GM18873 (cell line): ENCODE measurements at regions not wholly inside any gene's neighbourhood (a gene's known extent, or its start where the extent isn't known, plus 50 kb on each side); places are given as distances from the start of the nearest gene placed in this dataset.
"Not testable (repeated sequence)": the region's sequence is repeated elsewhere in the genome, so short reads cannot be mapped to it uniquely, and the experiment has no call there.

Experiments used
- ATAC-seq: cut with Tn5 transposase; IDR thresholded peaks from one replicate; pipeline ENCODE4 v1.9.1; 2021; ENCODE audit warnings: mild to moderate bottlenecking, moderate library complexity, moderate number of reproducible peaks; ENCODE audit not compliant: unreplicated experiment, low FRiP score

DNA sequence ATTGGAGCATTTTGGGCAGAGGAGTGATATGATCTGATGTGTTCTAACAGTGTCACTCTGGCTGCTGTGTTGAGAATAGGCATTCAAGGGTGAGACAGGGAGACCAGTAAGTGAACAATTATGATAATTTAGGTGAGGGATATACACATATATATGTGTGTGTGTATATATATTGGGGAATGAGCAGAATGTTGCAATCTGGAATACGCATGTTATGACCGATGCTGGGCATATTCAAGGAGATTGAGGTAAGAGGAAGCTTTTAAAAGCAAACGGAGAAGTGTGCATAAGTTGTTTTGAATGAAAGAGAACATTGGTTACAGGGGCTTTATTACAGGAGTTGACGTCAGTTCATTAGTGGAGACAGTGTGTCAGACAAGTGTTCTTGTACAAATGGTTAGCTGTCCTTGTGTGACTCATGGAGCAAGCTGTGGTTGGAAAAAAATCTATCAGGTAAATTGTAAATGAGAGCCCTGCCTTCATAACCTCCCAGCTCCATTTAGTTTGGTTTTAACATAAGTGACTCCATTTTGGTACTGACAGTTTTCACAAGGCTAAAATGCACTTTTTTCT lies 442.5 kb upstream of the LCORL start:
- no peak for ATAC-seq

DNA sequence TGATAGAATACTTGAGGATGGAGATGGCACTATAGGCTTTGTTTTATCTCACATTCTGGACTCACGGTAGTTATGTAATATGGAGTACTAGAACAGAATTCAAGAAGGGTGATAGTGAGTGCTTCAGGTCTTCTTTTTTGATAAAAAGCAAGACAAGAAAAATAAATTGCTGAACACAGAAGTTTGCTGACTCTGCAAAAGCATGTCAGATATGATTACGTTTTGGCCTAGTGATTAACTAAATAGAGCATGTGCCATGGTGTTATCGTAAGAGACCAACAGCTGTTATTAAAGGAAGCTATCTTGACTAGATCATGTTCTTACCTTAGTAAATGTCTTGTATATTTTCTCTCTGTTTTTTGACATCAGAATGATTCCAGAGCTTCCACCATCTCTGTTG lies 436.9 kb upstream of the LCORL start:
- ATAC-seq, result no peak

DNA sequence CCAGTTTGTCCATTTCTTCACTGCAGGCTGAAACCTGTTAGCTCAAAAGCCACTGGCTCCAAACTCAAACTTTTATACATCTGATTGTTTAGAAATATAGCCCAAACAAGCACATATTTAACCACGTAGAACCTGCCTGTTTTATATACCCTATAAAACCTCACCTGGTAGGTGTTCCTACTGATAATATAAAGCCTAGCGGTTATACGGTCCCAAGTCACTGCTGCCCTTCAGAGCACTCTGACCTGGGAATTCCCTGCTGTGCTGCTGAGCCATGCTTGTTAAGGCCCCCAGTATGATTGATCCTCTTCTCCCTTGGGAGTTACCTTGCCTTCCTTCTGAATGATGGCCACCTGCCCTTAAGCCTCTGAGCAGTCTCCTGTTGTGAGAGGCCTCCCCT lies 432.8 kb upstream of the LCORL start:
- no peak for ATAC-seq

GRCh38 chr4:18445110-18445509 lies 423.6 kb upstream of the LCORL start:
- ATAC-seq, result no peak

DNA sequence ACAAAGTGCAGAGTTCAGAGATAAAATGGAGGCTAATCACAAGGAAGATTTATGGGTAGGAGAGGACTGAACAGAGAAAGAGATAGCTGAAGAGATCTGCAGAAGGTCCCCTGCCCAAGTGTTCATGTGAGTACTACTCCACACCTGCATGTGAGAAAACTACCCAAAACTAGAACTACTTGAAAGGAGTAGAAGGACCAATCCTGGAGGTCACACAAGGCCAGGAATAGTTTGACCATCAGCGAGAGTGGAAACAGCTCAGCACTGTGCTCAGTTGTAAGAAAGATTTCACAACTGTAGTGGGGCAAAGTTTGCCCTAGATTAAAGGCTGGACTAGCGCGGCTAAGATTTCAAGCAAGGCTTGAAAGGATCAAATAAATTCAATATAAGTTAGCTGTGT lies 422.7 kb upstream of the LCORL start:
- no peak for ATAC-seq

- no peak for ATAC-seq
Observed at GRCh38 chr4:18442957-18443356, 421.4 kb upstream of the LCORL start.

GRCh38 chr4:18441676-18442075 lies 420.1 kb upstream of the LCORL start:
- ATAC-seq, result no peak

DNA sequence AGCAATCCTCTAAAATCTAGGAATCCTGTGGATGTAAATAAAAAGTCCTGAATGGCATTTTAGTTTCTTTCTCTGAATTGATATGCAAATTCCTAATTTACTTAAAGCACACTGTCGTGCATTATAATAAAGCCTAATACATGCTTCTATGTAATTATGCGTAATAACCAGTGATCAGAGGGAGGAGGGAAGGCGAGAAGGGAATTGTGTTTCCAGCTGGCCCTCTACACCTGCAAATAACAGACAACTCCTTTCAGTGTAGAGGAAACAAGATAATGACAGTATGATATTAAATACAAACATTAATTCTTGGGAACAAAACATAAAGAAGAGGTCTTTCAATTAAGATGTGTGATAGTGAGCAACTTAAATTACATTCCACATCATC lies 419.6 kb upstream of the LCORL start:
- ATAC-seq, result no peak

DNA sequence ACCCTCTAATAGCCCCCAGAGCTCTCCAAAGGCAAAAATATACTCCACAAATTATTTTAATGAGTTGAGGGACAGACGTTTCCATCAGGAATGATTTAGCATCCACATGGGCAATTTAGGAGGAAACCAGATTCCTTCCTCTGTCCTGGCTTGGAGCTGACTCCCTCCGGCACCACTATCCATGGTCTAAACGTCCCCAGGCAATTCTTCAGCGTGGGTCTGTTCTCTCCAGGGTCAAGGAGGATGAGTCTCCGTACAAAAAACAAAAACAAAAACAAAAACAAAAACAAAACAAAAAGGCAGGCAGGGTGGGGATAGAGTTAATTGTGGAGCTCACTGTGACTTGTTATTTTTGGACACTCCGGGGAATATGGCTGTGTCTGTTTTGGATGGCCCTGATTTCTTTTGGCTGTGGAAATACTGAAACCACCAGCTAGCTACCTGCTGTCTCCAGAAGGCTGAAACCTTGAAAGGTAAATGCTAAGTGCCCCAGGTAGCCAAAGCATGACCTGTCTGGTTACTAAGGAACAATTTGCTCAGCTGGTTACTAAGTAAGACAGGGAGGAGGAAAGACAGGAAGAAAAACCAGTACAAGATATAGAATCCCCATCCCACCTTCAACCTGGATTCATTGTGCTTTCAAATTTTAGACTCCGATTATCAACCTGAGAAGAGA lies 419.1 kb upstream of the LCORL start:
- no peak for ATAC-seq

DNA sequence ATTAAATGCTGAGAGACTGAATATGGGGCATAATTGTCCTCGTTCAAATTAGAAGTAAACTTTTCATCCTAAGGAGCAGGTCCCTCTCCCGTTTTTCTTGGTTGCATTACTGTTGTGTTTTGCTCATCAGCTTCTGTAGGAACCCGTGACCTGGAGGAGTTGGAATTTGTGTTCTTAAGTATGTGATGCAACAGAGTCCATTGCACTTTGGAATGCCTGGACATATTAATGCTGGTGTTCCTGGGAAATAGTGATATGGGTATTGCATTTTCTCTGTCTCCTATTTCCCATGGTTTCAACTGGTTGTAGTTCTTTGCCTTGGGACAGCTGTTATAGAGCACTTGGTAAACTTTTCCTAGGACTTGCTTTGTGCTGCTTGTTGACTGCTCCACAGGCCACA lies 417.8 kb upstream of the LCORL start:
- no peak for ATAC-seq

DNA sequence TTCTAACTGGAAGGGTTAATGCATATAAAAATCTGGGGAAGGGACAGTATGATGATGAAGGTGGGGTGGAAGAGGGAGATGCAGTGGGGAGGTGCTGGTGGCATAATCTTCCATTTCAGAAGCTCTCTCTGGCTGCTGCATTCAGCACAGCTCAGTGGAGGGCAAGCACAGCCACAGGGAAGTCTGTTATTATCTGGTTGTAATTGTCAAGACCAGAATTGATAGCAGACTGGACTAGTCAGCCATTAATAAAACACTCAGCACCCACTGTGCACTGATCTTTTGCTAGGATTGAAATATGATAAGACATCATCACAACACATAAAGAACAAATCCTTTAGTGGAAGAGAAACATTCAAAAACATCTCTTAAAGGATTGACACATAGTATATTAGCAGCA lies 414.2 kb upstream of the LCORL start:
- ATAC-seq, result no peak

GRCh38 chr4:18422685-18423084 lies 401.1 kb upstream of the LCORL start:
- no peak for ATAC-seq

DNA sequence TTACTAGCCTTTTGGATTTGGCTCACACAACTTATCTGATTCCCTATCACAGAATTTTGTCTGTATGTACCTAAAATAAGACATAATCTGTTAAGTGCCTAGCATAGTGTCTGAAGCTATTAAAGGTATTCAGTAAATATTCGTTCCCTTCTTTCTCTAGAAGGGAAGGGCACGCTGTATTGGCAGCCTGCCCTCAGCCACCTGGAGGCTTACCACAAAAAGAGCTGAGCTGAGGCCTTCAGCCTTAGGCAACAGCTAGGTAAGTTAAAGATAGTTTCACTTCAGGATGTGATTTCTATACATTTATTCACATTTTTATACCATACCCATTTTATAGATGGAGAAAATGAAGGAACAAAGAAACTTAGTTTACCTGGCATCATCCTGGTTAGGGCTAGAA lies 400.0 kb upstream of the LCORL start:
- ATAC-seq, result no peak

- ATAC-seq, result no peak
Observed at GRCh38 chr4:18419780-18420179, 398.2 kb upstream of the LCORL start.

DNA sequence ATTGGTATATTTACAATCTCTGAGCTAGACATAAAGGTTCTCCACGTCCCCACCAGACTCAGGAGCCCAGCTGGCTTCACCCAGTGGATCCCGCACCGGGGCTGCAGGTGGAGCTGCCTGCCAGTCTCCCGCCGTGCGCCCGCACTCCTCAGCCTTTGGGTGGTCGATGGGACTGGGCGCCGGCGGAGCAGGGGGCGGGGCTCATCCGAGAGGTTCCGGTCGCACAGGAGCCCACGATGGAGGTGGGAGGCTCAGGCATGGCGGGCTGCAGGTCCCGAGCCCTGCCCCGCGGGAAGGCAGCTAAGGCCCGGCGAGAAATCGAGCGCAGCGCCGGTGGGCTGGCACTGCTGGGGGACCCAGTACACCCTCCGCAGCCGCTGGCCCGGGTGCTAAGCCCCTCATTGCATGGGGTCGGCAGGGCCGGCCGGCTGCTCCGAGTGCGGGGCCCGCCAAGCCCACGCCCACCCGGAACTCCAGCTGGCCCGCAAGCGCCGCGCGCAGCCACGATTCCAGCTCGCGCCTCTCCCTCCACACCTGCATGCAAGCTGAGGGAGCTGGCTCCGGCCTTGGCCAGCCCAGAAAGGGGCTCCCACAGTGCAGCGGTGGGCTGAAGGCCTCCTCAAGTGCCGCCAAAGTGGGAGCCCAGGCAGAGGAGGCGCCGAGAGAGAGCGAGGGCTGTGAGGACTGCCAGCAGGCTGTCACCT lies 396.8 kb upstream of the LCORL start:
- ATAC-seq, result not testable (repeated sequence)

GRCh38 chr4:18417651-18418050 lies 396.1 kb upstream of the LCORL start:
- not testable (repeated sequence) for ATAC-seq

DNA sequence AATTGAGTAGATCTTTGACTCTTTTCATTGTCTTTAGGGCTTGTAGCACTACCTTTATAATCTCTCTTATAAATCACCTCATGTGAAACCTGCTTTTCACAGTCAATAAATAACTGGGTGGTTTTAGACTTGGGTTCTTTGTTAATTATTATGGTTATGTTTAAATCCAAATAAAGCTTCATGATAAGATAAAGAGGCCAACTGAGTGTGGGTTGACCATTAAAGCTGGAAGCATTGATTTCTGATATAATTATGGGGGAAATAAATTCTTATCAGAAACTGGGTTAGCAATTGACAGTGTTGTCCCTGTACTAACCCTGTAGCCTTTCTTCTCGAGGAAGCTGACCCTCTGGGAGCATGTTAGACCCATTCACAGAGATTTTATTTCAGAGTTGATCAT lies 384.7 kb upstream of the LCORL start:
- no peak for ATAC-seq

GRCh38 chr4:18405054-18405453 lies 383.5 kb upstream of the LCORL start:
- ATAC-seq, result no peak

GRCh38 chr4:18404642-18405041 lies 383.1 kb upstream of the LCORL start:
- ATAC-seq, result no peak

DNA sequence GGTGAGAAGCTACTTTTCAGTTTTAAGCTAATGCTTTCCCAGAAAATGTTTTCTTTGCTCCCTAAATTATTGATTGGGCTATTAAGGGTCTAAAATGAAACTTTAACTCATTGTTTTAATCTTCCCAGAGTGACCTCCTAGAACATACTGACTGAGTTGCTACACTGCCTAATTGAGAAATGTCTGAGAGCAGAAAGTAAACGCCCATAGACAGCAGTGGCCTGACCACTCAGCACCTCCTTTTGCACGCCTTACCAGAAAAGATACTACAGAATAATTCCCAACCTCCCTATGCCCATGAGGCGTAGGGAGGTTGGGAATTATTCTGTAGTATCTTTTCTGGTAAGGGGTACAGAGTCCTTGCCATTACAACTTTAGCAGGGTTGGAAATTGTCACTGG lies 381.8 kb upstream of the LCORL start:
- no peak for ATAC-seq

DNA sequence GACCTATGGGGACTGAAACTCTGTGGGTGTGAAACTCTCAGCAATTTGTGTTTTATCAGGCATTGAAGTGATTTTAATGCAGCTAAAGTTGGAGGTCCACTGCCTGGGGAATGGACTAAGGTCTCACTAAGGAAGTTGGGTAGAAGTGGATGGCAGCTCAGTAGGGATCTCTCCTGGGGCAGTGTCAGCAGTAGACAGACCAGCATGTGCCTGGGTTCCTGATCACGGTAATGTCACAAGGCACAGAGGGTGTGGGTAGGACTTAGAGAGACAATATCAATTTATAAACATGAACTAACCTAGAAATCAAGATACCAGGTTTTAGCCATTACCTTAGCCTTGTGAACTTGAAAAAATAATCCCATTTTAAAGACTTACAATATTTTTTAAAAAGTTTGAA lies 380.3 kb upstream of the LCORL start:
- no peak for ATAC-seq

DNA sequence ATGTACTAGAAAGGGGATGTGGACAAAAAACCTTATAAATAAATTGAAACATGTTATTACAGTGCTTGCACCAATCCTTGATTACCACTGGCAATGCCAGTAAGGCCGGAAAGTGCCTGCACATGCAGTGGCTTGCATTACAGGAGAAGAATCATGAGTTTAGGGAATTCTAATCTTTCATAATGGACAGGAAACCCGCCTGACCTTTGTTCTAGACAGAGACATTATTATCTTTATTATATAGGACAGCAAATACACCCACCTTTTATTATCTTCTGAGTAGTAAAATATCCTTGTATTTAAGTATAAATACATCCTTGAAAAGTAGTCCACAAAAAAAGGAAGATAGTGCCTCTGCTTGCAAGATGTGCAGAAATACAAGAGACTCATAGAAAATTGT lies 379.9 kb upstream of the LCORL start:
- ATAC-seq, result no peak
